22Rv1 (cell line): ENCODE measurements at regions not wholly inside any gene's neighbourhood (a gene's known extent, or its start where the extent isn't known, plus 50 kb on each side); places are given as distances from the start of the nearest gene placed in this dataset.

Experiments used
- CTCF ChIP-seq: fragments of 450-650 bp; IDR thresholded peaks from 2 replicates; pipeline ENCODE4 v1.5.1; 2017; ENCODE audit warnings: mild to moderate bottlenecking
- ZFX ChIP-seq: fragments of 450-650 bp; IDR thresholded peaks from 2 replicates; pipeline ENCODE4 v1.6.1; 2017; ENCODE audit warnings: antibody characterized with exemption, borderline replicate concordance

GRCh38 chr21:16022921-16023320 lies 293.1 kb downstream of the USP25 start:
- TF ChIP-seq CTCF (no peak), ZFX (no peak)
